Bronchial epithelial cell (primary cell): ENCODE measurements at regions not wholly inside any gene's neighbourhood (a gene's known extent, or its start where the extent isn't known, plus 50 kb on each side); places are given as distances from the start of the nearest gene placed in this dataset.

Experiments used
- DNase-seq: peaks from one replicate; pipeline ENCODE4 v3.0.0-alpha.2; 2010; ENCODE audit warnings: low read depth
- FAIRE-seq: peaks from 2 replicates; lab custom pipeline; 2011; peaks lifted over from hg19 to GRCh38; lab: Jason Lieb, UNC
- H3K27me3 ChIP-seq: 2 replicates; pipeline ENCODE4 v1.5.1; 2011; ENCODE audit warnings: low read length; ENCODE audit not compliant: control insufficient read depth, insufficient read depth
- H3K36me3 ChIP-seq: 2 replicates; pipeline ENCODE4 v1.5.1; 2011; ENCODE audit warnings: low read length; ENCODE audit not compliant: control insufficient read depth, insufficient read depth
- H3K4me3 ChIP-seq: 2 replicates; pipeline ENCODE4 v1.5.1; 2011; ENCODE audit warnings: mild to moderate bottlenecking, low read depth, low read length, control low read depth
- TF ChIP-seq, protein P1 (sequence below): IDR thresholded peaks from 2 replicates; pipeline ENCODE4 v1.5.1; 2011; ENCODE audit warnings: mild to moderate bottlenecking, moderate library complexity, low read length, control low read depth, inconsistent platforms; ENCODE audit not compliant: insufficient read depth, severe bottlenecking

DNA sequence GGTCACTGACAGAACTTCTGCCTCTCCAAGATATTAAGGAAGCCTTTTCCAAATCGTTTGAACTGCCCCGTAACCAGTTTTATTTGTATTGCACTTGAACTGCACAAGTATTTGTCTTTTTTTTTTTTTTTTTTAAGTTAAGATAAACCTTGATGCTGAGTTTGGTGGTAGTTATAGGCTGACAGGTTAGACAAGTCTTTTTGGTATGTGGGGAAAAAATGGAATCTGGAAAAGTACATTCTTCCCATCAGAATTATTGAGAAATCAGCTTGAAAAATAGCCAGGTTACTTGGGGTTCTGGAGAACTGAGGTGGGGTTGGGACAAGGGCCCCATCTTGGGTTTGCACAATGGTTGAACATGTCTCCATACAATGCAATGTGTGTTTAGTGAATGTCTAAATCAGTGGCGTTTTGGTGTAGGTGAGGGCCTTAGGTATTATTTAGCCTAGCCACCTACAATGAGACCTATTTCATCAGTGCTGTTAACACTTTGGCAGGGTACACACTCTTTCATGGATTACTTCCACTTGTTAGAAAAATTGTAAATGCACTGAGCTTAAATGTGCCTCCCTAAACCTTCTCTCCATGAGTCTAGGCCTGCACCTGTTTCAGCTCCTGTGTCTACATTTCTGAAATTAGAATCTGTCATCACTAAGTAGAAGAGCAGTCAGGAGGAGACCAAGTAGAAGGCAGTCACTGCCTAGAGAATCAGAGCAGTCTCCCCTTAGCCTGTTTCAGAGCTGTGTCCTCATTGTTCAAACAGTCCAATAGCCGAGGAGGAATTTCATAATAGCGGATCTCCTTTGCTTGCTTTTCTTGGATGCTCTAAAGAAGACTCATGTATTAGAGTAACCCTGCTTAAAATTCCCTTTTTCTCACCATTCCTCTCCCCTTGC lies 140.0 kb upstream of the HMHB1 start:
- no peaks in the 10 kb centered on the region for H3K27me3 ChIP-seq
- FAIRE-seq, result peak; percentile 18
- no peaks in the 10 kb centered on the region for H3K36me3 ChIP-seq
- TF ChIP-seq, protein P1, sequence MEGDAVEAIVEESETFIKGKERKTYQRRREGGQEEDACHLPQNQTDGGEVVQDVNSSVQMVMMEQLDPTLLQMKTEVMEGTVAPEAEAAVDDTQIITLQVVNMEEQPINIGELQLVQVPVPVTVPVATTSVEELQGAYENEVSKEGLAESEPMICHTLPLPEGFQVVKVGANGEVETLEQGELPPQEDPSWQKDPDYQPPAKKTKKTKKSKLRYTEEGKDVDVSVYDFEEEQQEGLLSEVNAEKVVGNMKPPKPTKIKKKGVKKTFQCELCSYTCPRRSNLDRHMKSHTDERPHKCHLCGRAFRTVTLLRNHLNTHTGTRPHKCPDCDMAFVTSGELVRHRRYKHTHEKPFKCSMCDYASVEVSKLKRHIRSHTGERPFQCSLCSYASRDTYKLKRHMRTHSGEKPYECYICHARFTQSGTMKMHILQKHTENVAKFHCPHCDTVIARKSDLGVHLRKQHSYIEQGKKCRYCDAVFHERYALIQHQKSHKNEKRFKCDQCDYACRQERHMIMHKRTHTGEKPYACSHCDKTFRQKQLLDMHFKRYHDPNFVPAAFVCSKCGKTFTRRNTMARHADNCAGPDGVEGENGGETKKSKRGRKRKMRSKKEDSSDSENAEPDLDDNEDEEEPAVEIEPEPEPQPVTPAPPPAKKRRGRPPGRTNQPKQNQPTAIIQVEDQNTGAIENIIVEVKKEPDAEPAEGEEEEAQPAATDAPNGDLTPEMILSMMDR, result no peak
- no peak overlapping the region for H3K4me3 ChIP-seq
- DNase-seq, result no peak

DNA sequence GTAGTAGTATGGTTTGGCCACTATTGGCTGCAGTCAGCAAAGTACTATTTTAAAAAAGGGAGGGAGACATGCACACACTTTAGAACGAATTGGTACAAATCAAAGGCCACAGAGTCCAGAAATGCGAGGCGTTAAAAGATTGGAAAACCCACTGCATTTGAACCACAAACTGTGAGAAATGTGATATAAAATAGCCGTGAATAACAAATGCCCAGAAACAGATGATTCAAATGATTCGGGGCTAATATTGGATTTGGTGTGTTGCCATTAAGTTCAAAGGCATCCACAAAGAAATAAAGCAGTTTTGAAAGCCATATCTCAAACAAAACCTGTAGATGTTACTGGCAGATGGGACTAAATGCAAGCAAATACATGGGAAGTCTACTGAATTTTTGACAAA lies 140.9 kb upstream of the HMHB1 start:
- DNase-seq, result no peak
- H3K36me3 ChIP-seq, result no peaks in the 10 kb centered on the region
- no peak overlapping the region for H3K4me3 ChIP-seq
- FAIRE-seq, result no peak
- TF ChIP-seq, protein P1, result no peak
- H3K27me3 ChIP-seq, result no peaks in the 10 kb centered on the region

DNA sequence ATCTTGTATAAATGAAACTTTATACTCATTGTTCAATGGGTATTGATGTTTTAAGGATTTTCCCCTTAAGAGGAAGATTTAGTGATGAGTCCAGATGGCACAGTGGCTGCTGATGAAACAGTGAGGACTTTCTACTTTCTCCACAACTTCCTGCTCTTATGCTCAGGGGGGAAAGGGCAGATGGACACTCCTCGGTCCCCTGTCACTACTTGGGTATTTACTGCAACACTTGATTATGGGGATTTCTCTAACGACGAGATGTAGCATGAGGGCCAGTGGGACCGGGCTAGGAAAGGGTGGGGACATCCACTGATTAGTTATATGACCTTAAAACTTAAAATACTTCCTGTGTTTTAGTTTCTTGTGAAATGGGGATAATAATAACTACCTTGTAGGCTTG lies 146.1 kb upstream of the HMHB1 start:
- H3K36me3 ChIP-seq, result no peaks in the 10 kb centered on the region
- H3K4me3 ChIP-seq, result no peak overlapping the region
- TF ChIP-seq, protein P1, result no peak
- DNase-seq (no peak), FAIRE-seq (no peak)
- H3K27me3 ChIP-seq, result no peaks in the 10 kb centered on the region

DNA sequence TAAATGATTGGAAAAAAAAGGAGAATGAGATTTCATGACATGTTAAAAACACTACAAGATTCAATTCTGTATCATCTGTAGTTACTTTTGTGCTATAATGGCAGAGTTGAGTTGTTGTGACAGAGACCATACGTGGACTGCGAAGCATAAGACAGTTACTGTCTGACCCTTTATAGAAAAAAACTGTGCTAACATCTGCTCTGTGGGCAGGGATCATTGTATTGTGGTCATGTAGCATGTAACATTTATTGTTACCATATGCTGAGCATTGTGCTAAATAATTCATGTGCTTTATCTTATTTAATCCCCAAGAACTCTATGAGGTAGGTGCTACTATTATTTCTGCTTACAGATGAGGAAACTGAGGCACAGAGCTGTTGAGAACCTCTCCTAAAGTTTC lies 147.3 kb upstream of the HMHB1 start:
- TF ChIP-seq, protein P1, result no peak
- DNase-seq (no peak), FAIRE-seq (no peak)
- Histone ChIP-seq H3K4me3 (no peak overlapping the region), H3K36me3 (no peaks in the 10 kb centered on the region), H3K27me3 (no peaks in the 10 kb centered on the region)

DNA sequence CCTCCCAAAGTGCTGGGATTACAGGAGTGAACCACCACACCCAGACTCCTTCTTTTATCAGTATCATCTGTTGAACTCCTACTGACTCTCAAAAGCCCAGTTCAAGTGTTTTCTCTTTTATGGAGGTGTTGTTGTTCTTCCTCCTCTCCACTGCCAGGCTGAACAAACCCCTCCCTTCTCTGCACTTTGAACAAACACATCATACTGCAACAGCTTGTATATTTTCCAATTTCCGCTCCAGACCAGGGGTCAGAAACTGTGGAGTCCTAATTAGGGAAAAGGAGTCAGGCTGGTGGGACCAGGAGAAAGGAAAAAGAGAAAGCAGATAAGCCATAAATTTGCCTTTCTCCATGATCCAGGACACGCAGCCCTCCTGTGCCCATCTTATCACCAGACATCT lies 148.1 kb upstream of the HMHB1 start:
- FAIRE-seq, result no peak
- TF ChIP-seq, protein P1, result no peak
- no peak overlapping the region for H3K4me3 ChIP-seq

More for the DNA sequence above, 148.1 kb upstream of the HMHB1 start:
- Histone ChIP-seq H3K36me3 (no peaks in the 10 kb centered on the region), H3K27me3 (no peaks in the 10 kb centered on the region)
- no peak for DNase-seq
